GM19239 (cell line): ENCODE measurements at regions not wholly inside any gene's neighbourhood (a gene's known extent, or its start where the extent isn't known, plus 50 kb on each side); places are given as distances from the start of the nearest gene placed in this dataset.
"Not testable (repeated sequence)": the region's sequence is repeated elsewhere in the genome, so short reads cannot be mapped to it uniquely, and the experiment has no call there.

Experiments
- DNase-seq: peaks from one replicate; pipeline ENCODE4 v3.0.0; 2011; ENCODE audit warnings: low spot score; ENCODE audit not compliant: insufficient read length
- FAIRE-seq: peaks from 2 replicates; lab custom pipeline; 2011; peaks lifted over from hg19 to GRCh38; lab: Jason Lieb, UNC

DNA sequence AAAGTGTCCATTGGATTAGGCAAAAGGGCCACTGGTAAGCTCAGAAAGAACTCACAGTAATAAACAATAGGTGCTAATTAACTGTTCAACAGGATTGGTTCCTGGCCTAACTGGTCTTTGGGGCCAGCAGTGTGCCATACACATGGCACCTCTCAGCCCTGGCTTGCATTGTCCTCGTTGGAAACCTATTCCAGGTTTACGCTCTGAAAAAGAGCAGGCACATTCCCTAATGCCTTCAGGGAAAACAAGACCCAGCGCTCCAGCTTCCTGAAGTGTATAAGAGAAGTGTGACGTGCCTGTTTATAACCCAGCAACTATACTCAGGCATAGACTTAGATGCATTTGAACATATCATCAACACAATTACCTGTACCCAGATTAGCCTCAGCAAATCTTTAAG, 51.9 kb upstream of the RBM47 start:
- DNase-seq = no peak
- no peak for FAIRE-seq

DNA sequence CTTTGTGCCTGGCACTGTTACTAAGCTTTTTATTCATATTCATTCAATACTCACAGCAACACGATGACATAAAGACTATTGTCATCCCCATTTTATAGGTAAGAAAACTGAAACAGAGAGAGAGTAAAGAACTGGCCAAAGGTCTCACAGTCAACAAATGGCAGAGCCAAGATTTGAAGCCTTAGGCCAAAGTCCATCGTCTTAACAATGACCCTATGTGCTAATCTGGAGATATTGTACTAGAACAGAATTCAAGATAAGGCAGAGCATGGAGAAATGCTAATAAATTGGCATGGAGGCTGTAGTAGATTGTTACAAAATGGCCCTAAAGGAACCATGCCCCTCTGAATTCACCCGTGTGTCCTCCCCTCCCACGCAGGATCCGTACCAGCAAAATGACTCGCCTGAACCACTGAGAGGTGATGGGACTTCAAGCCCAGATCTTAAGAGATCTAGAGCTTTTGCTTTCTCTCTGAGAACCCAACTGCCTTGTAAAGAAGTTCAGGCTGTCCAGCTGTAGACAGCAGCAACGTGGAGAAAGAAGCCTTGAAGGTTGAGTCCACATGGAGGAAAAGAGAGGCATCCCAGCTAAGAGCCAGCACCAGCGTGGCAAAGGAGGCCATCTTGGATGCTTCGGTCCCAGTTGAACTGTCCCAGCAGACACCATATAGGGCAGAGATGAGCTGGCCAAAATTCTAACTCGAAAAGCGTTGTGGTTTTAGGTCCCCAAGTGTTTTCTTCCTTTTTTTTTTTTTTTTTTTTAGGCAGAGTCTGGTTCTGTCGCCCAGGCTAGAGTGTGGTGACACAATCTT, 52.8 kb upstream of the RBM47 start:
- no peak for DNase-seq
- peak; percentile 66 for FAIRE-seq

DNA sequence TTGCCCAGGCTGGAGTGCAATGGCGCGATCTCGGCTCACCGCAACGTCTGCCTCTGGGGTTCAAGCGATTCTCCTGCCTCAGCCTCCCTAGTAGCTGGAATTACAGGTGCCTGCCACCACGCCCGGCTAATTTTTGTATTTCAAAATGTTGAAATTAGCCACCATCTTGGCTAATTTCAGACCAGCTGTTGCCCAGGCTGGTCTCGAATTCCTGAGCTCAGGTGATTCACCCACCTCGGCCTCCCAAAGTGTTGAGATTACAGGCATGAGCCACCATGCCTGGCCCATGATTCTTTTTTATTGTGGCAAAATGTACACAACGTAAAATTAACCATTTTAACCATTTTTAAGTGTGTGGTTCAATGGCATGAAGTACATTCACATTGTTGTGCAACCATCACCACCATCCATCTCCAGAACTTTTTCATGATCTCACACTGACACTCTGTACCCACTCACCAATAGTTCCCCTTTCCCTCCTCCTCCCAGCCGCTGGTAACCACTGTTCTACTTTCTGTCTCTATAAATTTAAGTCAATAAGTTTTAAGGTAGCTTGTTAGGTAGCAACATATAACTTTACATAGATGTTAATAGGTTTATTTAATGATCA, 54.0 kb upstream of the RBM47 start:
- peak; percentile 4 for FAIRE-seq
- not testable (repeated sequence) for DNase-seq

DNA sequence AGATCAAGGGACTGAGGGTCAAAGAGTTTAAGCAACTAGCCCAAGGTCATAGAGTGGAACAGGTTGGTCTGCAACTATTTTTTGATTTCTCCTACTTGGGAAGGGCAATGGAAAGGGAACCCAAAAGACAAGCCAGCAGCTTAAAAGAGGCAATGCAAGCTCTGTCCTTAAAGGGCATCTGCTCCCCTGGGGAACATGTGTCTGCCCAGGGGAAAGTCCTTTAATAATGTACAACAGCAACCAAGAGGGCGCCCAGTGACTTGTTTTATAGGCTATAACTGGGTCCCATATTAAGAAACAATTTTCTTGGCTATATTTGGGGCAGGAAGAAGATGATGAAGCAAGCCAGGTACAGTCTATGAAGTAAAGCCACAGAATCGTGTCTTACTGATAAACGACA, 54.7 kb upstream of the RBM47 start:
- FAIRE-seq (no peak), DNase-seq (no peak)

DNA sequence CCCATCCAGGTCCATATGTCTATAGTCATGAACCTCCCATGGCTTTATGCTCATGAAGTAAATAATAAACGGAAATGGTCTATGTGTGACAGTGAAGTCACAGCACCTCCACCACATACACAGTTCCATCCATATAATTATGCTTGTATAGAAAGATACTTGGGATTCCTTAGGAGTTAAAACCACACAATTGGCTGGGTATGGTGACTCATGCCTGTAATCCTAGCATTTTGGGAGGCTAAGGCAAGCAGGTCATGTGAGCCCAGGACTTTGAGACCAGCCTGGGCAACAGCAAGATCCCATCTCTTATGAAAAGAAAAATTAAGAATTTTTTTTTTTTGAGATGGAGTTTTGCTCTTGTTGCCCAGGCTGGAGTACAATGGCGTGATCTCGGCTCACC, 55.6 kb upstream of the RBM47 start:
- DNase-seq = no peak

DNA sequence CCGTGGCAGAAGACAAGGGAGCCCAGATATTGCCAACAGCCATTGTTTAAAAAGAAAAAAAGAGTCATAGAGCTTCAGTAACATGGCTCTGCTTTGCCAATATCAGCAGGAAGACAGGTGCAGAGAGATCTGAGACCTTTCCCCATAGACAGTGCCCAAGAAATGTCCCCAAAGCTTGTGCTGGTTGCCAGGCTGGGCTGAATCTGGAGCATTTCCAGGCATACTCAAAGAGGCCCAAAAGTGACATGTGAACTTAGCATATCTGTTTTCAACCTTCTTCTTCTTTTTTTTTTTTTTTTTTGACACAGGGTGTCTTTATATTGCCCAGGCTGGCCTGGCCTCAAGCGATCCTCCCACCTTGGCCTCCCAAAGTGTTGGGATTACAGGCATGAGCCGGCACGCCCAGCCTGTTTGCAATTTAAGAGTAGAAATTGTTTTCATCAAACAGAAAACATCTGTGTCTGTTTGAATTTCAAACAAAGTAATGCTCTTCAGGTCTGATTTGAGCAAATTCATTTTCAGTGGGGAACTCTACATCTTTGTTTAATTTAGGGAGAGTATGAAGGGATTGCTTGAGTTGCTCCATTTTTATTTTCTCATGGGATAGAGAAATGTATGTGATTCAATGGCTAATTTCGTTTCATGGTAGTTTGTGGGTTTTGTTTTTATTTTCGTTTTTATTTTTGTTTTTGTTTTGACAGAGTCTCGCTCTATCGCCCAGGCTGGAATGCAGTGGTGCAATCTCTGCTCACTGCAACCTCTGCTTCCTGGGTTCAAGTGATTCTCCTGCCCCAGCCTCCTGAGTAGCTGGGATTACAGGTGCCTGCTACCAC, 56.6 kb upstream of the RBM47 start:
- DNase-seq = no peak
- FAIRE-seq = peak; percentile 40

More for the DNA sequence above, 55.6 kb upstream of the RBM47 start:
- peak; percentile 11 for FAIRE-seq

DNA sequence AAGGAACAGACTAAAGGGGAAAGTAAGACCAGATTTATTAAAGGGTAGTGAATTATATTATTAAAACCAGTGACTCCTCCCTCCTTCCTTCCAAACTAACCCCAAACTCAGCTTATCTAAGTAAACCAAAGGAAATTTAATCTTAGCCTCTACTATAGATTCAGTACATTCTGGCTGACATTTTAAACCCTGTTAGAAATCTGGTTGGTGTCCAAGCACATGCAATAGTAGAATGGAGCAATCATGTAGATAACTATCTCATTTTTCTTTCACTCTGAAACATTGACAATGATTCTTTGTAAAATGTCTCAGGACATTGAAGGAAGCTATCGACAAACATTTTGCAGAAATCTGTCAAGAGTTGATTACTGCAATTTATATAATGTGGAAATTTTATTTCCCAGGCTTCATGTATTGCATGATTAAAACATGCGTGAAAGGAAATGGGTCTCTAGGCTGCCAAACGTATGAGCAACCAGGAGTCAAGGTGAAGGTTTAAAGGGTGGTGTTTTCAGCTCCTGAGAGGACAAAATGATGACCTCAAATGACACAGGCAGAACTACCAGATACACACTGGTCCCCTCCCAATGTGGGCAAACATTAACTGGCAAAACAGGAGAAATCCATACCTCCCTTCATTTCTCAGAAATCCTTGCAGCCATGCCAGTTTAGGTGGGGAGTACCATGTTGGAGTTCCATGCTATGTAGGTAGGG, 58.2 kb upstream of the RBM47 start:
- DNase-seq (no peak), FAIRE-seq (no peak)

DNA sequence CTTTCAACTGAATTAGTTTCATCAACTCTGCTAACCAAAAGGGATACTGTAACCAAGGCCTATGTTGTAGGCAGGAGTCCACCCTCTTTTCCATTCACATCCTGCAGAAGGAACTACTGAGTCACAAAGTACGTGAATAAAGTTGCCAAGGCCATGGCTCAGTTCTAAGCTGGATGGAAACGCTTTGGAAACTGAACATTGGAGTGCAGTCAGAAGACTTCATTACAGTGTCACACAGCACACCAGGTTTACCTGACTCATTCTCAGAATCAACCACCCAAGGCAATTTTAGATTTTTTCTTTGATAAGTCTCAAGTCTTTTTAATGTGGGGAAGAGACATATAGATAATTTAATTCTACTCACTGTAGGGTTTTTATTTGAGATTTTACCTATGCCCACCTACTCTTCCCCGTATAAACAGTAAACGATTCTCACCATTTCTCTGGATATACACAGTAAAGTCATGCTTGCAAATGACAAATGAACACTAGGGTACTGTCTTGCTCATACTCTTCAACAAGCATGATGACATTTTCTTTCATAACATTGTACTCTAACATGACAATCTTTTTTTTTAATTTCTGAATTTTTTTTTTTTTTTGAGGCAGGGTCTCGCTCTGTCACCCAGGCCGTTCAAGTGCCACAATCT, 58.9 kb upstream of the RBM47 start:
- FAIRE-seq (no peak), DNase-seq (no peak)

DNA sequence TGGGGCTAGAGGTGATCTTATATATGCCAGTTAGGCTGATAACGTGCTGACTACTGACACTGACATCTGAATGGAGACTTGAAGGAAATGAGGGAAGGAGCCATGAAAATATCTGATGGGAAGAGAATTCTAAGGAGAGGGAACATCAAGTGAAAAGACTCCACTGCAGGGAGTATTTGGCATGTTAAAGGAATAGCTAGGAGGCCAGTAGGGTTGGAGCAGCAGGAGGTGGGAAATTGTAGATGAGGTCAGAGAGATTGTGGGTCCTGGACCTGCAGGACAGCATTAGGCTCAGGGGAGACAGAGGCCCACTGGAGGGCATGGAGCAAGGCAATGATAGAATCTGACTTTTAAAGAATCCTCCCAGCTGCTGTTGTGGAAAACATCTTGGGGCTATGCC, 55.8 kb upstream of the NSUN7 start:
- no peak for FAIRE-seq
- DNase-seq = no peak

DNA sequence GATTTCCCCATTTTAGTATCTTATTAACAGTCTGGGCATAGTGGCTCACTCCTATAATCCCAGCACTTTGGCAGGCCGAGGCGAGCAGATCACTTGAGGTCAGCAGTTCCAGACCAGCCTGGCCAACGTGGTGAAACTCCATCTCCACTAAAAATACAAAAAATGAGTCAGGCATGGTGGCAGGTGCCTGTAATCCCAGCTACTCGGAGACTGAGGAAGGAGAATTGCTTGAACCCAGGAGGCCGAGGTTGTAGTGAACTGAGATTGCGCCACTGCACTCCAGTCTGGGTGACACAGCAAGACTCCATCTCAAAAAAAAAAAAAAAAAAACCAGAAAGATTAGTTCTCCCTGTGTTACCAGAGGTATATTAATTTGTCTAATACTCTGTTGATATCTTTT, 52.3 kb upstream of the NSUN7 start:
- DNase-seq, FAIRE-seq: not testable (repeated sequence)

DNA sequence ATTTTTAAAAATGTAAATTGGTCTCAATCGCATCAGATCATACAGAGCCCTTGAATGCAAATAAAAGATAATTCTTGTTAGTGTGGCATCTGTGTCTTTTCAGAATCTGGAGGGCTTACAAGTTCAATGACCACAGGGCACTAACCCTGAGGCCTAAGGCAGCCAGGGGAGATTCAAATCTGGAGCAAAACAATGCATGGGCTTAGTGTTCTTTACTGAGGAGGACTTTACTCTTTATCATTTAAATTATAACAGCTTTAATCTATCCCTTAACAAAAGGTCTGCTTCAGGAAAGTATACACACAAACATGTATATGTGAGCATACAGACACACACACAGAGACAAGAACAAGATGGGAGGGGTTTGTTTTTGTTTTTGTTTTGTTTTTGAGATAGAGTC, 51.0 kb upstream of the NSUN7 start:
- FAIRE-seq (no peak), DNase-seq (no peak)

DNA sequence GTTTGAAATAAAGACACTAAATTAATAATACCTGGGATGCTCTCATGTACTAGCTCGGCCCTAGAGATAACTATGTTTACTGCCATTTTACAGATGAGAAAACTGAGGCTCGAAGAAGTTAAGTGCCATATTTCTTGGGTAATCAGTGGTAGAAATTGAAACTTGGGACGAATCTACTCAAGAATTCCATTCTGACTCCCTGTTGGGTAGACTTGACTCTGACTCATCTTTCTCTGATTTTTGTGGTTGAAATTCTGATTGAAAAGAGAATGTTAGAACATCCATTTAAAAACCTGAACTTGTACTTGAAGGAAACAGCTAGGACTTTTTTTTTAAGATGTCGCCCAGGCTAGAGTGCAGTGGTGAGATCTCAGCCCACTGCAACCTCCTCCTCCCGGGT, 50.1 kb upstream of the NSUN7 start:
- DNase-seq (no peak), FAIRE-seq (no peak)
